Activated CD4-positive, alpha-beta memory T cell treated with anti-CD3 and anti-CD28 coated beads, Interleukin-2, amount 10 ng/mL, durations not matched to agents 7 days and 5 days (primary cell): ENCODE measurements at regions not wholly inside any gene's neighbourhood (a gene's known extent, or its start where the extent isn't known, plus 50 kb on each side); places are given as distances from the start of the nearest gene placed in this dataset.

Experiments
- CTCF ChIA-PET: fragments of 350-600 bp; sonication (Branson Sonifier 250); formaldehyde crosslinking; loops from one replicate; lab custom pipeline; 2021; ENCODE audit warnings: antibody characterized with exemption, inconsistent platforms; lab: Charles Lee
- POLR2A ChIA-PET: fragments of 350-600 bp; sonication (Branson Sonifier 250); formaldehyde crosslinking; loops from one replicate; lab custom pipeline; 2021; ENCODE audit warnings: antibody characterized with exemption; lab: Charles Lee
- DNase-seq: peaks from one replicate; pipeline ENCODE4 v3.0.0-alpha.2; 2020
- H3K27ac Mint-ChIP-seq: one replicate; pipeline ENCODE4 v1.8.0; 2021; ENCODE audit warnings: mild to moderate bottlenecking, mixed read lengths
- H3K27me3 Mint-ChIP-seq: one replicate; pipeline ENCODE4 v1.8.0; 2021; ENCODE audit warnings: mixed read lengths
- H3K36me3 Mint-ChIP-seq: one replicate; pipeline ENCODE4 v1.8.0; 2021; ENCODE audit warnings: low read depth, mixed read lengths
- H3K4me1 Mint-ChIP-seq: one replicate; pipeline ENCODE4 v1.8.0; 2021; ENCODE audit warnings: mixed read lengths
- H3K4me3 Mint-ChIP-seq: one replicate; pipeline ENCODE4 v1.8.0; 2021; ENCODE audit warnings: mild to moderate bottlenecking, mixed read lengths
- H3K9me3 Mint-ChIP-seq: one replicate; pipeline ENCODE4 v1.8.0; 2021; ENCODE audit warnings: mixed read lengths

DNA sequence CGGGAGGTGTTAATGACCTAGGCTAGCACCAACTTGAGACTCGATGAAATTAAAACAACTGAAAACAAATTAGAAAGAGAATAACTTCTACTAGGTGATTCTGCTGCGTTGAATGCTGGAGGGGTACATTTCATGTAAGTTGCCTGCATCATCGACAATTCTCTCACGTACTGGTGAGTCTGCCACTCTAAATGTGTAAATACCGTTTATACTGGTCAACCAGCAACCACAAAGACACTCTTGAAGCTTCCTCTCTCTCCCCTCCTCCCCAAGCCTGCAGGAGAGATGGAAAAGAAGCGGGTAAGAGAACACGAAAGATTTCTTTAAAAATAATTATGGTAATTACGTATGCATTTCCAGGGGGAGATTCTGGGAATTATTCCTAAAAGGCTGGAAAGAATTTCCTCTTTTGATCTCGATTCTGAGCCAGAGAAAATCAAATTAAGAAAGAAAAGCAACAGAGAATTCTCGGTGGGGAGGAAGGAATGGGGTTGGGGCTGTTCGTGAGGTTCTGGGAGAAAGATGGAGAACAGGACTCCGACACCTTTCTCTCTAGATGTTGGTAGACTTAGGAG is 68.6 kb upstream of the MRTFB start:
- DNase-seq, result no peak
- ChIA-PET POLR2A (no interaction called here), CTCF (no interaction called here)
- Mint-ChIP-seq H3K9me3 (no peaks in the 10 kb centered on the region), H3K4me1 (peaks cover 12% of the 10 kb centered on the region), H3K27me3 (peaks cover 9% of the 10 kb centered on the region), H3K4me3 (no peak overlapping the region), H3K27ac (no peak overlapping the region), H3K36me3 (no peaks in the 10 kb centered on the region)

DNA sequence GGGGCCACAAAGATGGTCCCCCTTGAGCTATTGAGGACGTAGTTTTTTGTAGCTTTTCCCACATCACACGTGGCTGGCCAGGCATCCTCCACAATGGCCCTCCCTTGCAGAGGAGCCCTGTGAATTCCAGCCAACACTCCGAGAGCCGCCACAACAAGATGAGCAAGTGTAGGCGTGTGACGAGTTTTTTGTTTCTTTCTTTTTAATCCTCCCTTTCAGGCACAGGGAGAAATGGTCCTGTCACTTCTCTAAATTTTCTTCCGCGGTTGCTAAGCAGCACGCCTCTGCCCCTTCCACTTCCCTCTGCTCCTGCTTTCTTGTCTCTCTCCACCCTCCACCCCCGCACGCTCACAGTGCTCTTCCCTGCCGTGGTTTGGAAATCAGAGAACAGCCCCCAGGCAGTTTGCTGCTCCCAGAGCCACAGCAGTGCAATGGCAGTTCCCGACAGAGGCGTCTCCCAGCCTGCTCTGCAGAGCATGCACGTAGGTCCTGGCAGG is 68.0 kb upstream of the MRTFB start:
- no peak for DNase-seq
- CTCF ChIA-PET, result no interaction called here
- no peak overlapping the region for H3K27ac Mint-ChIP-seq
- peaks cover 13% of the 10 kb centered on the region for H3K27me3 Mint-ChIP-seq
- no peaks in the 10 kb centered on the region for H3K9me3 Mint-ChIP-seq
- H3K36me3 Mint-ChIP-seq, result no peaks in the 10 kb centered on the region
- H3K4me1 Mint-ChIP-seq, result peaks cover 12% of the 10 kb centered on the region
- no peak overlapping the region for H3K4me3 Mint-ChIP-seq
- POLR2A ChIA-PET, result no interaction called here

DNA sequence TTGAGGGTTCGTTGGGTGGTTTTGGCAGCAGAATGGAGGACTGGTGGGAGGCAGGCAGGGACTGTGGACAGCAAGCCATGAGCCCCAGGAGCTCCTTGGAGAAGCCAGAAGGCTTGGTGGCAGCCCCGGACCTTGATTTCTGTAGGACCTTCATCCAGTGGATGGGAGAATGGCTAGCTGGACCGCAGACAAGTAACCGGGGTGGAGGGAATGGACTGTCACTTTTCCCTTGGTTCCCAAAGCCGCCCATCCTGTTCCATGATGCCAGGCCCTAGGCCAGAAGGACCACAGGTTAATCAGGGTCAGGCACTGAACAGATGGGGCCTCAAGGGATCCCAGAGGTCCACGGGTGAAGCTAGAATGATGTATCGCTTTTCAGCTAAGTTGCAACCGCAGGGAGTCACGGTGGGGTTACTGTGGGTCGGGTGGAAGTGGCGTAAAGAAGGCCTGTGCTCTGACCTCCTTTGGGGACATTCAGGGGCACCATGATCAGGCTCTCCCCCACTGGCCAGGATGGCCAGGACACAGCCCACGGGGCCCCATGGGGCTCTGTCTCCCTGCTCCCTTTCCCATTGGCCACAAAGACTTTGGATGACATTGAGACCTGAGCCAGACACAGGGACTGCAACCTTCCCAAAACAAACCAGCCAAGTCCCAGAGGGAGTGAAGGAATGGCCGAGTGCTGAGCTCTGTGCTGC is 66.9 kb upstream of the MRTFB start:
- no peaks in the 10 kb centered on the region for H3K9me3 Mint-ChIP-seq
- CTCF ChIA-PET, result no interaction called here
- DNase-seq, result no peak
- no peaks in the 10 kb centered on the region for H3K36me3 Mint-ChIP-seq
- no peak overlapping the region for H3K4me3 Mint-ChIP-seq
- peaks cover 17% of the 10 kb centered on the region for H3K27me3 Mint-ChIP-seq
- H3K4me1 Mint-ChIP-seq, result peaks cover 12% of the 10 kb centered on the region
- no peak overlapping the region for H3K27ac Mint-ChIP-seq
- POLR2A ChIA-PET, result no interaction called here

DNA sequence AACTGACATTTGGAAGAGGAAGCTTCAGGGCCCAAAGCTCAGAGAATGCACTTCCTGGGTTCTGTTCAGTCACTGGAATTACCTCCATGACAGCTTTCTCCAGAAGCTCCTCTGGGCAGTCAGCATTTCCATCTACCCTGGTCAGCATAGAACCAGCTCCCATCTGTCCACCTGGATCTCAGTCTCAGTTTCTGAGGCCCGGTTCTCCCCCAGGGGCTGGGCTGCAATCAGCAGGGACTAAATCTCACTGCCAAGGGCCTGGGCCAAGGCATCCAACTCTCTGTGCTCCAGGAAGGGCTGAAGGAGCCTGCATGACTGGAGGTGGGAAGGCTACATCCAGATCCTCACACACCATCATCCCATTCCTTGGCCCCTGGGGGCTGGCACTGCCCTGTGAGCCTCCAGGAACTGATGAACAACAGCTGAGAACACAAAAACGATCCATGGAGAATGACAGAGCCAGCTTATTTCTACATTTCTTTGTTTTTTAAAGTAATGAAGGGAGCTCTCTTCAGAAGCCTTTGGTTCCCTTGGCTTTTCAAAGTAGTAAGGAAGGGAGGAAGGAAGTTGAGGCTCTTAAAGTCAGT is 66.3 kb upstream of the MRTFB start:
- ChIA-PET CTCF (no interaction called here), POLR2A (interaction anchor here (1.1 kb wide), 1 partner anchor 15 kb away, joined by 3 read pairs; no protein-coding TSS in a partner anchor)
- peaks cover 12% of the 10 kb centered on the region for H3K4me1 Mint-ChIP-seq
- no peak overlapping the region for H3K27ac Mint-ChIP-seq
- no peak for DNase-seq
- no peaks in the 10 kb centered on the region for H3K9me3 Mint-ChIP-seq
- H3K36me3 Mint-ChIP-seq, result no peaks in the 10 kb centered on the region
- H3K4me3 Mint-ChIP-seq, result no peak overlapping the region
- H3K27me3 Mint-ChIP-seq, result peaks cover 24% of the 10 kb centered on the region

DNA sequence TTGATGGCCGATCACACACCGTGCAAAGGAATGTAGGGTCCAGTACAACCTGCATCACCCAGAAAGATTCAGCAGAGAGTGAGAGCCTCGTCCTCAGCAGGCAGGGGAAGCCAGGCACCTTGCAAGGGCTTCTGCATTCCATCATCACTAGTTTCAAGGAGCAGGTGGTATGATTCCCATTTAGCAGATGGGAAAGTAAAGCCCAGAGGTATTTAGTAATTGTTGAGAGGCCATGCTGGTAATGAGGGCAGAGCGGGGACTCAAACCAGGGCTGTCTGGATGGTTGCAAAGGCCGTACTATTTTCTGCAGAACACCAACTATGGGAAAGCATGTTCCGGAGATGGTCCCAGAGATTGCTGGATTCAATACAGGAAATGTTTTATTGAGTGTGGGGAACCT is 65.8 kb upstream of the MRTFB start:
- POLR2A ChIA-PET, result interaction anchor here (1.1 kb wide), 1 partner anchor 16 kb away, joined by 3 read pairs; no protein-coding TSS in a partner anchor
- Mint-ChIP-seq H3K36me3 (no peaks in the 10 kb centered on the region), H3K4me1 (peaks cover 12% of the 10 kb centered on the region), H3K4me3 (no peak overlapping the region), H3K9me3 (no peaks in the 10 kb centered on the region), H3K27ac (no peak overlapping the region), H3K27me3 (peaks cover 26% of the 10 kb centered on the region)
- CTCF ChIA-PET, result no interaction called here
- DNase-seq, result no peak

DNA sequence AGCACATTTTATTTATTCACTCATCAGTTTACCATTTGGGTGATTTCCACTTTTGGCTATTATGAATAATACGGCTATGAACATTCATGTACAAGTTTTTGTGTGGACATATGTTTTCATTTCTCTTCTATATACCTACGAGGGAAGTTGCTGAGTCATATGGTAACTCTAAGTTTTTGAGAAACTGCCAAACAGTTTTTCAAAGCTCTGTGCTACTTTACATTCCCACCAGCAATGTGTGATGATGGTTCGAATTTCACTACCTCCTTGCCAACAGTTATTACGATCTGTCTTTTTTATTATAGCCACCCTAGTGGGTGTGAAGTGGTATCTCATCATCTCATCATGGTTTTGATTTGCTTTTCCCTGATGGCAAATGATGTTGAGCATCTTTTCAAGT is 63.7 kb upstream of the MRTFB start:
- Mint-ChIP-seq H3K9me3 (no peaks in the 10 kb centered on the region), H3K27ac (no peak overlapping the region), H3K4me1 (peaks cover 12% of the 10 kb centered on the region), H3K27me3 (peaks cover 29% of the 10 kb centered on the region), H3K36me3 (no peaks in the 10 kb centered on the region), H3K4me3 (no peak overlapping the region)
- ChIA-PET CTCF (no interaction called here), POLR2A (no interaction called here)
- DNase-seq, result no peak

DNA sequence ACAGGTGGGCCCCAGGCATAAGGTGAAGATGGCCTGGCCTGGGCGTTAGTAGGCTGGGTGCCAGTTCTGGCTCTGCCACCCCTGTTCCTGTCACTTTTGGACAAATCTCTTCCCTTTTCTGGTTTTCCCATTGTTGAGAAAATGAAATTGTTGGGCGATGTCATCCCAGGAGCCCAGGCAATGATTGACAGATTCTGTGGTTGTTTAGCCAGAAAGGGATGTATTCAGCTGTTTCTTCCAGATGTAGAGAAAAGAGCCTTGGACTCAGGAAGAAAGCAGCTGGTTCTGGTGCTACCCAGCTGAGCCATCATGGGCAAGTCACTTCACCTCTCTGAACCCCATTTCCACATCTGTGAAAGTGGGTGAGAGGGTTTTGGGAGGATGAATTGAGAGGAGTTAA is 60.1 kb upstream of the MRTFB start:
- Mint-ChIP-seq H3K4me1 (peaks cover 12% of the 10 kb centered on the region), H3K27me3 (peaks cover 25% of the 10 kb centered on the region), H3K9me3 (no peaks in the 10 kb centered on the region), H3K36me3 (no peaks in the 10 kb centered on the region), H3K27ac (no peak overlapping the region), H3K4me3 (no peak overlapping the region)
- POLR2A ChIA-PET, result no interaction called here
- no peak for DNase-seq
- CTCF ChIA-PET, result no interaction called here

DNA sequence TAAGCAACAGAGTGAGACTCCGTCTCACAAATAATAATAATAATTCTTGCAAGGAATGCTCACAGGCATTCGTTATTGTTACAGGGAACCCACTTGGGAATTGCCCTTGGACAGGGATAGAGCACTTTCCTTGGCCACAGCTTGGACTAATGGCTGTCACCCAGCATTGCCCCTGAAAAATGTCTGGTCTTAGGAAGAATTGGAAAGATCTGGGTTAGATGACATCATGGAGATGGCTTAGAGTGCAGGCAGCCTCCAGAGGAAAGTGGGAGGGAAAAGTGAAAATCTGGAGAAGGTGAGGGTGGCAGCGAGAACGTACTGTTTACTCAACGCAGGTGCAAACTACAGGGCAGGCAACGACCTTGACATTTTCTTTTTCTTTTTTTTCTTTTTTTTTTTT is 59.3 kb upstream of the MRTFB start:
- POLR2A ChIA-PET, result no interaction called here
- CTCF ChIA-PET, result no interaction called here

DNA sequence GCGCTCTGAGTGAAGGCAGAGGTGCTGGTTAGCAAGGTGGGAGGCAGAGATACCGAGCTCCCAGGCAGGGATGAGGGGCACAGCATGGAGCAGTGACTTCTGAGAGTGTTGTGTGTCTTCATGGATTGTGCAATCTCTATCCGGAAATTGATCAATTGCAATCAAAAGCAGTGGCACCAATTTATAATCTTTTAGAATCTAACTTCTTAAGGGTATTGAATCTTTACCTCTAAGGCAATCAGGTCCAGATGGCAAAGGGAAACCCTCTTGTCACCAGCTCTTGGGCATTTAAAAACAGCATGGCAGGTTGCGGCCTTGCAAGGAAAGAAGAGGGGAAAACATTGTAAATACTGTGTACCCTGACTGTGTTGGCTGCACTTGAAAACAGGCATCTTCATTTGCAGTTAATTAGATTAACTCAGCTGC is 58.0 kb upstream of the MRTFB start:
- DNase-seq, result no peak
- POLR2A ChIA-PET, result no interaction called here
- Mint-ChIP-seq H3K36me3 (no peaks in the 10 kb centered on the region), H3K4me1 (peaks cover 2% of the 10 kb centered on the region), H3K27me3 (peaks cover 17% of the 10 kb centered on the region), H3K9me3 (no peaks in the 10 kb centered on the region), H3K27ac (no peak overlapping the region), H3K4me3 (no peak overlapping the region)
- CTCF ChIA-PET, result no interaction called here

More for the DNA sequence above, 59.3 kb upstream of the MRTFB start:
- Mint-ChIP-seq H3K4me1 (peaks cover 12% of the 10 kb centered on the region), H3K9me3 (no peaks in the 10 kb centered on the region), H3K36me3 (no peaks in the 10 kb centered on the region), H3K27ac (no peak overlapping the region), H3K4me3 (no peak overlapping the region), H3K27me3 (peaks cover 25% of the 10 kb centered on the region)
- DNase-seq, result no peak

DNA sequence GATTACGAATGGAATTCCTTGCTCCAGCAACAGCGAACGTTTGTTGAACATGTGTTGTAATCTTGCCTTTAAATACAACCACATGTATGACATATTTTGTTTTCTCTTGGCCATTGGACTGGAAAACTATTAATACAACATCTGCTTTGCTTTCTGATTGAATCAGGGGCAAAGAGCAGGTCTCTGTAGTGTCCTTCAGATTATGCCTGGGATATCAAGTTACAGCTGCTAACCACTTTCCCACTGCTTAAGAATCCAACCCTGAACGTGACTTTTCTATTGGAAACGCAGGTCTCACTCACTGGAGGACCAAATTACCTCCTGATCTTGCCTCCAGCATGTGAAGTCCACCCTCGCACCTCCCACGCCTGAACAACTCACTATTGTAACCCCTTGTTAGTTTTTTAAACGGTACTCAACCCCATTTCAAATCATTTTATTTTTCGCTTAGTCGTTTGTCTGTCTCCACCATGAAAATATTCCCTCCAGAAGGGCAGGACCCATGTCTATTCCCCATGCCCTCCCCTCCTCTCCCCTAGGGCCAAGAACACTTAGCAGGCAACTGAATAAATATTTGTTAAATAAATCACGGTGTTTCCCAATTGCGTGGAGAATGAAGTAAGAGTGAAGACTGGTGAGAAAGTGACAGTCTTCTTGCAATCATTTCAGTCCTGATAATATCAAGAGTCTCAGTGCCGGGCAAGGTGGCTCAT is 57.4 kb upstream of the MRTFB start:
- Mint-ChIP-seq H3K27ac (no peak overlapping the region), H3K4me3 (no peak overlapping the region), H3K27me3 (peaks cover 15% of the 10 kb centered on the region), H3K4me1 (no peaks in the 10 kb centered on the region), H3K36me3 (no peaks in the 10 kb centered on the region), H3K9me3 (no peaks in the 10 kb centered on the region)
- POLR2A ChIA-PET, result no interaction called here
- no peak for DNase-seq
- CTCF ChIA-PET, result no interaction called here

DNA sequence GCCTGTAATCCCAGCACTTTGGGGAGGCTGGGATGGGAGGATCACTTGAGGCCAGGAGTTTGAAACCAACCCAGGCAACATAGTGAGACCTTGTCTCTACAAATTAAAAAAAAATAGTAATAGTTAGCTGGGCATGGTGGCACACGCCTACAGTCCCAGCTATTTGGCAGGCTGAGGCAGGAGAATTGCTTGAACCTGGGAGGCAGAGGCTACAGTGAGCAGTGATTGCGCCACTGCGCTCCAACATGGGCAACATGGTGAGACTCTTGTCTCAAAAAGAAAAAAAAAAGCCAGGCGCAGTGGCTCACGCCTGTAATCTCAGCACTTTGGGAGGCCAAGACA is 56.9 kb upstream of the MRTFB start:
- H3K27me3 Mint-ChIP-seq, result peaks cover 13% of the 10 kb centered on the region
- no peak overlapping the region for H3K4me3 Mint-ChIP-seq
- H3K36me3 Mint-ChIP-seq, result no peaks in the 10 kb centered on the region
- POLR2A ChIA-PET, result no interaction called here
- H3K4me1 Mint-ChIP-seq, result no peaks in the 10 kb centered on the region
- CTCF ChIA-PET, result no interaction called here
- no peak for DNase-seq
- no peak overlapping the region for H3K27ac Mint-ChIP-seq
- no peaks in the 10 kb centered on the region for H3K9me3 Mint-ChIP-seq

DNA sequence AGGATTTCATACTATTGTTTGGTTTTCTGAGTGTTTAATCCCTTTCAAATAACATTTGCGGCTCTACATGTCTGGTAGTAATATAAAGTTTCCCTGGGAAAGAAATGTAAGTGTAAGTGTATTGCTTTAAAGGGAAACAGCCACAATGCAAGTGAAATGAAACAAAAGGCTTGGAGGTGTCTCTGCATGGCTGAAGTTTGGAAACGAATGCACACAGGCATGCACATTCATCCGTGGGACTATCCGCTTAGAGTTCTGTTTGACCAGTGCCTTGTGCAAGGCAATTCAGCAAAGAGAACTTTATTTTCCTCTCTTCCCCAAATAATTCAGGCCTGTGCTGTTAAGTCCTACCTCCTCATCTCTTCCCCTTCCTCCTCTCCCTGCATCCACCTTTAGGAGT is 56.1 kb upstream of the MRTFB start:
- CTCF ChIA-PET, result no interaction called here

DNA sequence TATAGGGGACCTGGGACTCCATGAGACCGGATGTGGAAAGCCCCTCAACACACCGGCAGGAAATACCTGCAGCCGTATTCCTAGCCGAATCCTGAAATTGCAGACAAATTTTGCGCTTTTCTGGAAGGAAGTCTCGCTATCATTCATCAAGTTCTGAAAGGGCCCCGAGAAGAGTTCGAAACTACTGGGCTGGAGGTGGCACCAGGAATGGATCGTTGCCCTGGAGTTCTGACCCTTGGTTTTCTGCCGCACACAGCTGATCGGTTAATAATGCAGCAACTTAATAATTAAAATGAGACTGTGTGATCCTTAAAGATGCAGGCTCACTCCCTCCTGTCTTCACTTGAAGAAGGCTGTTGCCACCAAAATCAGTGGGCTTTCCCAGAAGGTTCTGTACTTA is 55.7 kb upstream of the MRTFB start:
- POLR2A ChIA-PET, result no interaction called here
- Mint-ChIP-seq H3K9me3 (no peaks in the 10 kb centered on the region), H3K36me3 (no peaks in the 10 kb centered on the region), H3K27me3 (peaks cover 5% of the 10 kb centered on the region), H3K4me1 (no peaks in the 10 kb centered on the region), H3K4me3 (no peak overlapping the region), H3K27ac (no peak overlapping the region)
- no peak for DNase-seq
- CTCF ChIA-PET, result no interaction called here

More for the DNA sequence above, 56.1 kb upstream of the MRTFB start:
- Mint-ChIP-seq H3K4me1 (no peaks in the 10 kb centered on the region), H3K4me3 (no peak overlapping the region), H3K36me3 (no peaks in the 10 kb centered on the region), H3K27ac (no peak overlapping the region), H3K9me3 (no peaks in the 10 kb centered on the region), H3K27me3 (peaks cover 5% of the 10 kb centered on the region)
- DNase-seq, result no peak
- POLR2A ChIA-PET, result no interaction called here
